RWPE2 (cell line): ENCODE measurements at regions not wholly inside any gene's neighbourhood (a gene's known extent, or its start where the extent isn't known, plus 50 kb on each side); places are given as distances from the start of the nearest gene placed in this dataset.

Experiments
- ATAC-seq: fragments of 200-7000 bp; cut with Tn5 transposase; 3 replicates; pipeline ENCODE4 v1.9.1; 2021; ENCODE audit warnings: low read depth
- DNase-seq: peaks from one replicate; pipeline ENCODE4 v3.0.0-alpha.2; 2020; ENCODE audit warnings: low spot score
- H3K27ac ChIP-seq: fragments of 450-650 bp; 2 replicates; pipeline ENCODE4 v1.5.1; 2017; ENCODE audit warnings: mild to moderate bottlenecking; ENCODE audit not compliant: poor library complexity, severe bottlenecking
- H3K27me3 ChIP-seq: fragments of 250-450 bp; sonication (Bioruptor Pico); 2 replicates; pipeline ENCODE4 v1.5.1; 2021; ENCODE audit warnings: mild to moderate bottlenecking, moderate library complexity; ENCODE audit not compliant: insufficient read depth, poor library complexity, severe bottlenecking
- H3K36me3 ChIP-seq: fragments of 250-450 bp; sonication (Bioruptor Pico); 2 replicates; pipeline ENCODE4 v1.5.1; 2020; ENCODE audit warnings: low read depth, mild to moderate bottlenecking, moderate library complexity
- H3K4me1 ChIP-seq: fragments of 250-450 bp; sonication (Bioruptor Pico); 2 replicates; pipeline ENCODE4 v1.5.1; 2021; ENCODE audit warnings: mild to moderate bottlenecking, moderate library complexity; ENCODE audit not compliant: insufficient read depth, poor library complexity, severe bottlenecking
- H3K4me3 ChIP-seq: fragments of 250-450 bp; sonication (Bioruptor Pico); 2 replicates; pipeline ENCODE4 v1.5.1; 2021; ENCODE audit warnings: mild to moderate bottlenecking, moderate library complexity; ENCODE audit not compliant: severe bottlenecking
- H3K9me3 ChIP-seq: fragments of 250-450 bp; sonication (Bioruptor Pico); 2 replicates; pipeline ENCODE4 v1.5.1; 2021; ENCODE audit warnings: mild to moderate bottlenecking, moderate library complexity; ENCODE audit not compliant: severe bottlenecking
- CTCF ChIP-seq: fragments of 450-650 bp; IDR thresholded peaks from one replicate; pipeline ENCODE4 v1.5.1; 2017; ENCODE audit warnings: mild to moderate bottlenecking, moderate library complexity; ENCODE audit not compliant: poor library complexity, severe bottlenecking

GRCh38 chr22:27222178-27222577 lies 564.8 kb downstream of the MIAT start:
- no peak overlapping the region for H3K4me3 ChIP-seq

GRCh38 chr22:27223317-27224177 lies 566.2 kb downstream of the MIAT start:
- peaks cover 2% of the 10 kb centered on the region for H3K9me3 ChIP-seq
- no peak overlapping the region for H3K27ac ChIP-seq
- H3K4me1 ChIP-seq, result no peaks in the 10 kb centered on the region
- no peak overlapping the region for H3K4me3 ChIP-seq
- no peak for ATAC-seq
- no peaks in the 10 kb centered on the region for H3K27me3 ChIP-seq
- no peaks in the 10 kb centered on the region for H3K36me3 ChIP-seq
- no peak for TF ChIP-seq CTCF
- no peak for DNase-seq

More at GRCh38 chr22:27222178-27222577, 564.8 kb downstream of the MIAT start:
- no peak for TF ChIP-seq CTCF
- no peak for DNase-seq
- no peak for ATAC-seq
- no peaks in the 10 kb centered on the region for H3K27me3 ChIP-seq
- H3K36me3 ChIP-seq, result no peaks in the 10 kb centered on the region
- H3K27ac ChIP-seq, result no peak overlapping the region
- peaks cover 2% of the 10 kb centered on the region for H3K9me3 ChIP-seq
- H3K4me1 ChIP-seq, result no peaks in the 10 kb centered on the region

DNA sequence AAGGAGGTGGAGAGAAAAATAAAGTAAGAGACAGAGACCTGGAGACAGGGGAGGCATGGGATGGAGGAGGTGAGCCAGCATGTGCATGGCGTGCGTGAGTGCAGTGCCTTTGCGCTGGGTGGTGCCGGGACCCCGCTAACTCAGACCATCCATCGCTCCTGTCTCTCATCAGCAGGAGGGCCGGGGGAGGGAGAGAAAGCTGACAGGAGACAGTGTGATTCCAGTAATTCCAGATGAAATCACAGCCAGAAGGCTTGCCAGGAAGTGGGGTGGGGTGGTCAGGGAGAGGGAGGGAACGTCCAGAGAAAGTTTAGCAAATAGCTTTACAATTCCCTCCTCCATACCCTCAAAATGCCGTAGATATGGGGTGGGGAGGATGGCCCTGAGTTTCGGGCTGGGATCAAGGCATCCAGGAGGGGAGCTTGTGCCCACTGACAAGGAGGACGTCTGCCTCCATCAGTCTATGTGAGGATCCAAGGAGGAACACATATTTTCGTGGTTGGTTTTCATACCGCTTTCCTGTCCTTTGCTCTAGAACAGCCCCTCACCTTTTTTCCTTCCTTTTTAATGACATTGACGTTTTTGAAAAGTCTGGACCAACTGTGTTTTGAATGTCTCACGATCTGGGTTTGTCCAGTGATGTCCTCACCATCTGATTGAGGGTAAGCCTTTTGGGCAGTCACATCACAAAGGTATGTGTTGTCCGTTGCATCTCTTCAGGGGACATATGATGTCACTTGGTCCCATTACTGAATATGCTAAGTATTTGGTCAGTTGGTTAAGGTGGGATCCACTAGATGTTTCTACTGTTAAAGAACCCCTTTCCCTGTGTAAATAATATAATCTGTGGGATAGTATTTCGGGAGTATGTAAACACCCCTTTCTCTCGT lies 567.3 kb downstream of the MIAT start:
- no peak for DNase-seq
- Histone ChIP-seq H3K4me3 (no peak overlapping the region), H3K27ac (no peak overlapping the region), H3K36me3 (no peaks in the 10 kb centered on the region), H3K9me3 (peaks cover 2% of the 10 kb centered on the region), H3K4me1 (no peaks in the 10 kb centered on the region), H3K27me3 (no peaks in the 10 kb centered on the region)
- no peak for TF ChIP-seq CTCF
- ATAC-seq, result no peak

- ATAC-seq, result no peak
- TF ChIP-seq CTCF, result no peak
- no peak overlapping the region for H3K27ac ChIP-seq
These were observed 569.3 kb downstream of the MIAT start for GRCh38 chr22:27226666-27227065.

More at GRCh38 chr22:27226666-27227065, 569.3 kb downstream of the MIAT start:
- no peak for DNase-seq
- no peaks in the 10 kb centered on the region for H3K4me1 ChIP-seq
- H3K36me3 ChIP-seq, result no peaks in the 10 kb centered on the region
- peaks cover 2% of the 10 kb centered on the region for H3K9me3 ChIP-seq
- no peak overlapping the region for H3K4me3 ChIP-seq
- no peaks in the 10 kb centered on the region for H3K27me3 ChIP-seq
